ENCODE measurements at regions not wholly inside any gene's neighbourhood (a gene's known extent, or its start where the extent isn't known, plus 50 kb on each side); places are given as distances from the start of the nearest gene placed in this dataset.
"Not testable (repeated sequence)": the region's sequence is repeated elsewhere in the genome, so short reads cannot be mapped to it uniquely, and the experiment has no call there.

DNA sequence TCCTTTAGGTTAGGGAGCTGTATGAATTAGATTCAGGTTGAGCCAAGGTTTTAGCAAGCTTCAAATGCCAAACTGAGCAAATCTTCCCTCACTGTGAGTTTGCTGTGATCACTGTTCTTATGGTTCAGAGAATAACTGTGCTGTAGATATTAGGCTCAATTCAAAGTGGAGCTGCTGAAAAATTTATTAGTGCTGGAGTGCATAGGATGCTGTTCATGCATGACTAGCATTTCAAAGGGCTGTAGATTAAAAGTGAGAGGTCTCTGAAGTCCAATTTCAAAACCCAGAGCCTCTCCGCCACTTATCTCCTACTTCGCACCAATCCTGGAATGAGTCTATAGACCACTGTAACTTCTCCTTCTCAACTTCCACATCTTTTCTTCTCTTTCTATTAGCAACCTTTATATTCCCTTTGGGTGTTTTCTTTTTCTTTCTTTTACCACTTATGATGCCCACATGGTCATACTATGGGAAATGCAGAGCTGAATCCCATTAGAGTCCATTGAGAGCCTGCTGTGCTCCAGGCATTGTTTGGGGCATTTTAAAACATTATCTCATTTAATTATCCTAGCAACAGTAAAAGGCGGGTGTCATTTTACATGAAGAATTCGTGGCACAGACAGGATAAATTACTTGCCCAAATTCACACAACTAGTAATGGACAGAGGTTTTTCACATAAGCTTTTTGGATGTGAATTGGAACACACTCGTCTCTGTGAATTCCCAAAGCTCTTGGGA, 77.5 kb upstream of the EEA1 start:
- no peak for DNase-seq (ENCODE audit: insufficient read length, low spot score)
- FAIRE-seq = no peak

DNA sequence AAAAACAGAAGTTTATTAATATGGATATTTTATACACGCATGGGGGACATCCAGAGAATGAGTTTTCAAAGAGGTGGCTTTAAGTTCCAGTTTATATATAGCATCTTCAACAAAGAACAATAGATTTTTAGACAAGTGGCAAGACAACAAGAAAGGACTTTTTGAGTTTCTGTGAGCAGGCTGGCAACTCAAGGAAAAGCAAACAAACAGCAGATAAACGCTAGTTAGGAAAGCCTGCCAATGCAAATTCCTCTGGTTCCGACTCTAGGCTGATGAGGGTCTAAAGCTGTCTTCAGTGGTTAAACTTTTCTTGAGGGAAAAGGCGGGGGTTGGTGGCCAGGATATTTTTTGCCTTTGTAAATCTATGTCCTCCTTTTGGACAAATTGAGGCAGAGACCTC, 78.4 kb upstream of the EEA1 start:
- FAIRE-seq = no peak
- no peak for DNase-seq (ENCODE audit: insufficient read length, low spot score)
- TF ChIP-seq POLR2A (IDR thresholded peaks at IDR 0.05; ENCODE audit: low read depth, low read length) = no peak

More for the DNA sequence above, 77.5 kb upstream of the EEA1 start:
- TF ChIP-seq POLR2A (IDR thresholded peaks at IDR 0.05; ENCODE audit: low read depth, low read length) = no peak

- DNase-seq (ENCODE audit: insufficient read length, low spot score) (no peak), FAIRE-seq (no peak)
- TF ChIP-seq POLR2A (IDR thresholded peaks at IDR 0.05; ENCODE audit: low read depth, low read length) = no peak
Observed at GRCh38 chr12:93008044-93008778, 79.1 kb upstream of the EEA1 start.

DNA sequence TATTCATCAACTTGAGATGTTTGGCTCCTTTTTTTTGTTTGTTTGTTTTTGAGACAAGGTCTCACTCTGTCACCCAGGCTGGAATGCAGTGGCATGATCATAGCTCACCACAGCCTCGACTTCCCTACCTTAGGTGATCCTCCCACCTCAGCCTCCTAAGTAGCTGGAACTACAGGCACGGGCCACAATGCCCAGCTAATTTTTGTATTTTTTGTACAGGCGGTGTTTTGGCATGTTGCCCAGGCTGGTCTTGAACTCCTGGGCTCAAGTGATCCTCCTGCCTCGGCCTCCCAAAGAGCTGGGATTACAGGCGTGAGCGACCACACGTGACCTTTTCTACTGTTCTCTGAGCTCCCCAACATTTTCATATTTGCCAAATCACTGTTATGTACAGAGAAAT, 79.8 kb upstream of the EEA1 start:
- FAIRE-seq; DNase-seq (ENCODE audit: insufficient read length, low spot score): not testable (repeated sequence)

DNA sequence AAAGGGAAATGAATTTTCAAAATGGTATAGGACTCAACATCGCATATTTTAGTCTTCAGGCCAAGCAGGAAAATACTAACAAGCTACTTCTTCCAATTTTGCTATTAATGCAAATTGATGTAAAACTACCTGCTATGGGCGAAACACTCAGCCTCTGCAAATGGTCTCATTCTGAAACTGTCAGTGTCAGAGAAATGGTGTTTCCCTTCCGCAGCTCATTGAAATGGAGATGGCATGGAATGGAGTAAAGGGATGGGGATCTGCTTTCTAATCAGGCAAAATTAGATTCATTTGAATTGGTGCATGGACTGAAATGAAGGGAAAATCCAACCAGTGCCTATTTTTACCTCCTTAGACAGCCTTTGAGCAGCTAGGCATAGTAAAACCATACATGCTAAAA, 80.4 kb upstream of the EEA1 start:
- DNase-seq (ENCODE audit: insufficient read length, low spot score) (no peak), FAIRE-seq (no peak)
- no peak for TF ChIP-seq POLR2A (IDR thresholded peaks at IDR 0.05; ENCODE audit: low read depth, low read length)

GRCh38 chr12:93010461-93010860, 81.4 kb upstream of the EEA1 start:
- TF ChIP-seq POLR2A (IDR thresholded peaks at IDR 0.05; ENCODE audit: low read depth, low read length) = no peak
- DNase-seq (ENCODE audit: insufficient read length, low spot score) (no peak), FAIRE-seq (no peak)

DNA sequence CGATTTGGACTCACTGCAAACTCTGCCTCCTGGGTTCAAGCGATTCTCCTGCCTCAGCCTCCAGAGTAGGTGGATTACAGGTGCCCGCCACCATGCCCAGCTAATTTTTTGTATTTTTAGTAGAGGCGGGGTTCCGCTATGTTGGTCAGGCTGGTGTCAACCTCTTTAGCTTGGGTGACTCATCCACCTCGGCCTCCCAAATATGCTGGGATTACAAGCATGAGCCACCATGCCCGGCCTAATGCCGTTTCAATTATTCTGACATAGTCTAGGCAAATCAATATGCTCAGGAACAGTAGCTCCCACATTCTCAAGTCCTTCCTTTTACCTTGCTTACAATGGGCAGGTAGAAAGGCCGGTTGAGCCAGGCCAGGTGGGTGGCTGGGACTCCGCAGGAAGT, 82.0 kb upstream of the EEA1 start:
- no peak for TF ChIP-seq POLR2A (IDR thresholded peaks at IDR 0.05; ENCODE audit: low read depth, low read length)
- DNase-seq (ENCODE audit: insufficient read length, low spot score) (no peak), FAIRE-seq (peak; percentile 68)

DNA sequence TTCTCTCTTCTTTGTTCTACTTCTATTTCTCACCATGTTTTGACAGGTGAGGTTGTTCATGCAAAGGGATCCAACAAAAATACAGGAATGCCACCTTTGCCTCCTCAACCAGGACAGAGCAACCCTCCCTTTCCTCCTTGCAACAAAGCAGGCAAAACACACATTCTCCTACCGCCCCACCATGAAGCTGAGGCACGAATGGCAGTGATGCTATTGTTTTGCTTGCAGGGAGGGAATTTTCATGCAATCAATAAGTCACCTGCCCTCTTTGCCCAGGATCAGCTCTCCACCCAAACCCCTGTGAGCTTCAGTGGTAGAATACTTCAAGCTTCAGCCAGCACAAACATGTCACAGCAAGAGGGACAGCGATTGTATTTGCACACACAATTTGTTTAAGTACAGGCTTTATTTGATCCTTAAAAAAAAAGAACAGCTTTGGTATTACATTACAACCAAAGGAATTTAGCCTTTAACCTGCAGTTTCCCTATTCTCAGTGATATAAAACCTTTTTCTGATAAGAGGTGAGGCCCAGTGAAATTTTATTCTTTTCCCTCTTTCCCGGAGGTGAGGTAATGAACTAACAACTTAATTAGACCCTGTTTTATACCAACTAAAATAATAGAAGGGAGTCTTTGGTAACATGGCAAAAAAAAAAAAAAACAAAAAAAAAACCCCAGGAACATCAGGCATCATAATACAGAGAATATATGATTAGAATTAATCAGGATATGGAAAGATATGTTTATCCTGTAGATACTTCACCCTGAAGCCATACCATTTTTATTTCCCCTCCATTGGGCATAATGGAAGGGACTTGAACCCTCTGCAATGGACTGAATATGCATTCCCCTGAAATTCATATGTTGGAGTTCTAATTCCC, 87.0 kb upstream of the EEA1 start:
- FAIRE-seq = no peak
- DNase-seq (ENCODE audit: insufficient read length, low spot score) = no peak
- TF ChIP-seq POLR2A (IDR thresholded peaks at IDR 0.05; ENCODE audit: low read depth, low read length) = no peak

GRCh38 chr12:93016752-93017350, 87.8 kb upstream of the EEA1 start:
- no peak for FAIRE-seq
- TF ChIP-seq POLR2A (IDR thresholded peaks at IDR 0.05; ENCODE audit: low read depth, low read length) = no peak
- no peak for DNase-seq (ENCODE audit: insufficient read length, low spot score)

- no peak for TF ChIP-seq POLR2A (IDR thresholded peaks at IDR 0.05; ENCODE audit: low read depth, low read length)
- FAIRE-seq = no peak
Observed at GRCh38 chr12:93018610-93019009, 89.5 kb upstream of the EEA1 start.

DNA sequence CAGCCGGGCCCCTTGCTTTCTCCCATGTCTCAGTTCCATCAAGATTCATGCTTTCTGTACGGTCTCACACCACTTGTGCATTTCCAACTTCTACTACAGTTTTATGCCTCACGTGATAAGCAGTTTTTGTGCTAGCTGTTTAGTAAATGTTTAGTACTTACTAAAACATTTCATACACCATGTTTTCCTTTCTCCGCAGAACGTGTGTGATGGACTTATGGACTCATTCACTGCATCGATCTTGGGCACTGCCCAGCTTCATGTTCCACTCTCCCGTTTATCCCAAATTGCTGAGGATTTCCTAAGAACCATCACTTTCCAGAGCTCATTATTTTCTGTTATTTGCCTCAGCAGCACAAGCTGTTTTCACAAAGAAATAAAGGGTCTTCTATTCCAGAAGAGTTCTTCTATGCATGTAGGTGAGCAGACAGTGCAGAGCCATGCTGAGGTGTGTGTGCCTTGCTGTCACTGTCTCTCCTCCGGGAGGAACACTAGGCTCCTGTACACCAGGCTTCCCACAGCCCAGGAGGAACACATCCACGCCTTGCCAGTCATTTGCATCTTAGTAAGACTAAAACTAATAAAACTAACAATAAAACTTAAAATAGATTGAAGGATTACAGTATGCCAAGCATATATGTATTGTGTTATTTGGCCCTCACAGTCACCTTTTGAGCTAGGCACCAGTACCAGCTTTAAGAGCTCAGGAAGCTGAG, 90.3 kb upstream of the EEA1 start:
- no peak for TF ChIP-seq POLR2A (IDR thresholded peaks at IDR 0.05; ENCODE audit: low read depth, low read length)
- no peak for FAIRE-seq

More at GRCh38 chr12:93018610-93019009, 89.5 kb upstream of the EEA1 start:
- no peak for DNase-seq (ENCODE audit: insufficient read length, low spot score)

DNA sequence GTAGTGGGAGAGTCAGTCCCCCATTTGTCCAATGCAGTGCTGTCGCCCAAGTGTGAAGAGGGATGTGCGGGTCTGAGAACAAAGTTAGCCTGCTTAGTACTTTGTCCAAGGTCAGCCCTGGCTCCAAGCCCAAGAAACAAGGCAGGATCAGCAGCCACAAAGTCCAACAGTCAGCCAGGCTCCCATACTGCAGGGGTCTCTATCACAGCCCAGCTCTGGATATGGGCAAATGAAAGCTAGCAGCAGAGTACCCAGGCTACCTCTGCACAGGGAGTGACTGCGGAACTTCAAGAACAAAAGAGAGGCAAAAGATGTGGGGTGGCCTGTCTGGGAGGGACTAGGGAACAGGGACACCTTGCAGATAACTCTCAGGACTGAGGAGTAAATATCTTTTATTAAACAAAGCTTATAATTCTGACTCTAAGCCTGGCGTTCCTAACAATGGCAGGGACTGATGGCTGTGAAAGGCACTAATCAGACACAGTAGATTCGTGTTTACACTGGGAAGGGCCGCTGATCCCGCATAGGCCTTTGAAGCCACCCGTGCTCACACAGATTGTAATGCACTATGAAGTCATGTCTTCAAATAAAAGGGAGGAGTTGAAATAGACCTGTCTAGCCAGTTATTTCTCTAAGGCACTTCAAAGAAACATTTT, 91.0 kb upstream of the EEA1 start:
- FAIRE-seq = no peak

More for the DNA sequence above, 90.3 kb upstream of the EEA1 start:
- no peak for DNase-seq (ENCODE audit: insufficient read length, low spot score)

More for the DNA sequence above, 91.0 kb upstream of the EEA1 start:
- no peak for DNase-seq (ENCODE audit: insufficient read length, low spot score)
- TF ChIP-seq POLR2A (IDR thresholded peaks at IDR 0.05; ENCODE audit: low read depth, low read length) = no peak

Measured in H54 (cell line).